ENCODE measurements at regions not wholly inside any gene's neighbourhood (a gene's known extent, or its start where the extent isn't known, plus 50 kb on each side); places are given as distances from the start of the nearest gene placed in this dataset.
A peak's percentile ranks its signal among the peaks of the same experiment; 100 is the strongest.

GRCh38 chr20:57056651-57057050 is 209.8 kb downstream of the BMP7 start:
- DNase-seq (ENCODE audit: low read depth), result peak; percentile 94

GRCh38 chr20:57059055-57059596 is 207.3 kb downstream of the BMP7 start:
- no peak for DNase-seq (ENCODE audit: low read depth)

- peak; percentile 50 for DNase-seq (ENCODE audit: low read depth)
These were observed 205.9 kb downstream of the BMP7 start for GRCh38 chr20:57060407-57061050.

DNA sequence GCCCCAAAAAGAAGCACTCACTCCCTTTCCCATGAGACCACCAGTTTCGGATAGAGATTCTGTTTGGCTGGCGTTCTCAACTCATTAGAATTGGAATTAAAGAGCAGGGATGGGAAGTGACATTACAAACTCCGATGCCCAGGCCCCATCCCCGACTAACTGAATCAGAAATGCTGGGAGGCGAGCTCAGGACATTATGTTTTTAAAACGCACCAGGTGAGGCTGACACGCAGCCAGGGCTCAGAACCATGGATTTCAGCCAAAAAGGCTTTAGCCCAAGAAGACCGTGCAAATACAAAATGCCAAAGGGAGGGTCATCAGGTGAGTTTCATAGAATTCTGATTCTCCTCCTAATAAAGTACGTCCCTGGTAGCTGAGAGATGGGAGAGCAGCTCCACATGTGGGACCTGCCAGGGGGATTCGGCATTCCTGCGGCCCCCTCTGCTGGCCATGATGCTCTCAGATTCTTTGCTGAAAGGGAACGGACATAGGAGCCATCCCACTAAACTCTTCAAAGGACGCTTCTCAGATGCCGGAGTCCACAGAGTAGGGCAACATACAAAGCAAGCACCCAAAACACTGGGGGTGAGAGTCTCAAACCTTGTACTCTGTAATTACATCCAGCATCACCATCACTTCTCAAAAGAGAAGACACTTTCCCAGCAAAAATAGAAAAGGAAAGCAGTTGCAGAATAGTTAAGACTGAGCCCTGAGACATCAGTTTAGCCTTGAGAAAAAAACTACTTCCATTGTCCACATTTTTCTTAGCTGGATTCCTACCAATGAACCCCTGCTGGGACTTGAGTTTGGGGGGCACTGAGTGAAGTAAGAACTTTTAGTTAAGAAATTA is 205.2 kb downstream of the BMP7 start:
- peak; percentile 75 for DNase-seq (ENCODE audit: low read depth)

- no peak for DNase-seq (ENCODE audit: low read depth)
These were observed 204.2 kb downstream of the BMP7 start for GRCh38 chr20:57062241-57062640.

DNA sequence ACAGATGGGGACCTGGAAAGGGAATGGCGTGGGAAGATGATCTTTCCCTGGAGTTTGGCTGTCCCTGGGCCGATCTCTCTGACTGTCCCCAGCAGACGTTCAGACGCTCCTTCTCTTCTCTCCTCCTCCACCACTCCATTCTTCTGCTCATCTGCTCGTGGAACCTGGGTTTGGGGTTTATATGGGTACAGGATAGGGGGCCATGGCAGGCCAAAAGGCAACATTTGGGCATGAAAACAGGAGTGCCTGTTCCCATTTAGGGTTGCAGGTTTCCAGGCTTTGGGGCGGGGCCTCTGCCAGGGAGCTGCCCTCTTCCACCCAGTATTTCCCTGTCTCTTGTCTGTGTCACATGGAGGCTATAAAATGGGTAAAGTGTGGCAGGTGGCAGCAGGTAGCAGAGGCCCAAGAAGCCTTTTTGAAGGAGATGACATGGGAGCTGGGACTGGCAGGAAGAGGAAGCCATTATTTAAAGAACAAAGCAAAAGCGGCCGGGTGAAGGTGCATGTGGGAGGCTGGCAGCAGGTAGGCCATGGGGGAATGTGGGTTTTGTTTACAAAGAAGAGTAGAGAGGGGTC is 203.7 kb downstream of the BMP7 start:
- DNase-seq (ENCODE audit: low read depth), result no peak

- no peak for DNase-seq (ENCODE audit: low read depth)
These were observed 201.6 kb downstream of the BMP7 start for GRCh38 chr20:57064836-57065235.

DNA sequence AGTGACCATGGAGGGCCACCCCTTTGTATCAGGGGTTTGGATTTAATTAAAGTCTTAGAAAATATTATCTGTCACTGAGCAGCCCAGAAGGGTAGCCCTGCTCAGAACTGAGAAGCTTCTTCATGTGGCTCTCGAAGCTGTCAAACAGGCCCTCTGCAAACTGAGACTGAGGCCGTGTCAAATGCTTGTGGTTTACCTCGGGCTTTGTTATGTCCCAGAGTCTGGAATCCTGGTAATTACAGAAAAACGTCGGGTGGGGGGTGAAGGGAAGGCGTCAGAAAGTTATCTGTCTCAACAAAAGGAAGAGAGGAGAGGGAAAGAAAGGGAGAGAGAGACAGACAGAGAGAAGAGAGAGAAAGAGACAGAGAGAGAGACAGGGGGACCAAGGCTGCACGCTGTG is 200.8 kb downstream of the BMP7 start:
- DNase-seq (ENCODE audit: low read depth), result peak; percentile 91

- DNase-seq (ENCODE audit: low read depth), result peak; percentile 87
These were observed 200.1 kb downstream of the BMP7 start for GRCh38 chr20:57066126-57066900.

GRCh38 chr20:57069442-57069841 is 197.0 kb downstream of the BMP7 start:
- no peak for DNase-seq (ENCODE audit: low read depth)

DNA sequence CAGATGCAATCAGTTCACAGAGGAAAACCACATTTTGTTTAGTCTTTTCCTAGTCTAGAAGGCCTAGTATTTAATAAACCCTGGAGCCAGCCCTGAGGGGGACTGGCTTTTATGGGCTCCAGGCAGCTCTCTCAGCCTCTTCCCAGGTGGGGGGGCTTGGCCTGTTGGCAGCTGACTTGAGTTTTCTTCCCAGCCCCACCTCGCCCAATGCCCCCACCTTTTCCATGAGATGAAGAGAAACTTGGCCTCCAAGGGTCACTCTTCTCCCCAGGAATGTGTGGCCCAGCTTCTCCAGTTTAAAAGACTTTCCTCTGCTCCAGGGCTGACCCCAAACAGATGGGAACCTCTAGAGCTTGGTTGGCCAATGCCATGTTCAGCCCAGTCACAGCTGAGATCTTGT is 196.1 kb downstream of the BMP7 start:
- DNase-seq (ENCODE audit: low read depth), result no peak

GRCh38 chr20:57071283-57071731 is 195.1 kb downstream of the BMP7 start:
- peak; percentile 43 for DNase-seq (ENCODE audit: low read depth)

GRCh38 chr20:57071954-57072583 is 194.4 kb downstream of the BMP7 start:
- peak; percentile 75 for DNase-seq (ENCODE audit: low read depth)

GRCh38 chr20:57073402-57073801 is 193.0 kb downstream of the BMP7 start:
- no peak for DNase-seq (ENCODE audit: low read depth)

DNA sequence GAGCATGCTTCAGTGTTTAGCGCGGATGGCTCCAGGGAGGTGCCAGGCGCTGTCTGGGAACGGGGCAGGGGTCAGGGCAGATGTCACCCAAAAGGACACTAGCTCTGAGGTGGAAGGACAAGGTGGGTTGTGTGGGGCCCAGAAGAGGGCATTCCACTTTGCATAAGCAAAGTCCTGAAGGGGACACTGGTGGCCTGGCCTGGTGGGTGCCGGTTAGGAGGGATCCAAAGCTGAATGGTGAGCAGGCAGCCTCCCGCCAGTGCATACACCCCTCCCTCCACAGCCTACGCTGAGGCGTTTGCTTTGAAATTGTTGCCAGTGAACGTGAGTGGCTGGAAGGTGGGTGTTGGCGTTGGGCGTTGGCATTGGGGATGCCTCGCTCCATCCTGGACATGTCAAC is 192.1 kb downstream of the BMP7 start:
- no peak for DNase-seq (ENCODE audit: low read depth)

GRCh38 chr20:57075181-57075580 is 191.3 kb downstream of the BMP7 start:
- no peak for DNase-seq (ENCODE audit: low read depth)

- peak; percentile 32 for DNase-seq (ENCODE audit: low read depth)
These were observed 190.8 kb downstream of the BMP7 start for GRCh38 chr20:57075603-57076002.

DNA sequence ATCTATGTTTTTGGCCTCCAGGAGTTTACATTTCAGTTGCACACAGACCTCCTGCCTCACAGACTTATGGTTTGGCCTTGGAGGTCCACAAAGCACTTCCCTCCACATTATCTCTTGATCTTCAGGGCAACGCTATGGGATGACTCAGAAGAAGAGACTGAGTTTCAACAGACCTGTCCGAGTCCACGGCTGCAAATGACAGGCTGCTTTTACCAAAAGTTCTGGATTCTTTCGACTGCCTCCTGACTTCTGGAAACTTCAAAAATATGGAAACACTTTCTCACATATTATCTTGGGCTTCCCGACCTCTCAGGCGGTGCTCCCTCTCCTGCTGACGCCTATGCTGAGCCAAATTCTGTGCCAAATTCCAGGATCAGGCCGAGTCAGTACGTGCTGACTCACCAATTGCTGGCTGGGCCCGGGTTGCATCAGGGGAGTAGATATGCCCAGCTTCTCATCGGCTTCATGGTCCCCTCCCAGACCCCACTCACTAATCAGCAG is 190.2 kb downstream of the BMP7 start:
- peak; percentile 100 for DNase-seq (ENCODE audit: low read depth)

DNA sequence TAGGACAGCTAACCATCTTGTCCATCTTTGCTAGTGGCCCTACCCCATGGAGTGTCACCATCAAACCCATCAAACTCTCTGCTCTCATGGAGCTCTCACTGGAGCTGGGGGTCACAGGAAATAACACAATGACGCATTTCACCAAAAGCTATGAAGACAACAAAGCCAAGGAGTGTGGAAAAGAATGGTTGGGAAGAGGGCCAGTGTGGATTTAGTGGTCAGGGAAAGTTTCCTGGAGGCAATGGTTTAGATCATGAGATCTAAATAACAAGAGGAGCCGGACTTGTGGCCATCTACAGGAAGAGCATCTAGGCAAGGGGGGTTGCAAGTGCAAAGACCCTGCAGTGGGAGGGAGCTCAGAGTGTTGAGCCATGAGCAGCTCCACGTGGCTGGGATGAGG is 189.5 kb downstream of the BMP7 start:
- peak; percentile 100 for DNase-seq (ENCODE audit: low read depth)

GRCh38 chr20:57078116-57078515 is 188.3 kb downstream of the BMP7 start:
- DNase-seq (ENCODE audit: low read depth), result peak; percentile 88

All from RPMI7951 (cell line).